ENCODE measurements at regions not wholly inside any gene's neighbourhood (a gene's known extent, or its start where the extent isn't known, plus 50 kb on each side); places are given as distances from the start of the nearest gene placed in this dataset.

GRCh38 chr5:60448600-60448999 lies 251.4 kb downstream of the DEPDC1B start:
- TF ChIP-seq POLR2A (IDR thresholded peaks at IDR 0.05; ENCODE audit: low read depth, low read length) (no peak), TAF1 (IDR thresholded peaks at IDR 0.05; ENCODE audit: low read depth, low read length) (no peak), POLR2AphosphoS5 (IDR thresholded peaks at IDR 0.05; ENCODE audit: low read depth, low read length) (no peak)

All from GM12891 (cell line).